H9 (cell line): ENCODE measurements at regions not wholly inside any gene's neighbourhood (a gene's known extent, or its start where the extent isn't known, plus 50 kb on each side); places are given as distances from the start of the nearest gene placed in this dataset.

Experiments
- DNase-seq: peaks from one replicate; pipeline ENCODE4 v3.0.0-alpha.2; 2017
- H2AFZ ChIP-seq: one replicate; pipeline ENCODE4 v1.6.1; 2013; ENCODE audit warnings: mild to moderate bottlenecking, low read length, control low read depth, moderate library complexity
- H2AK5ac ChIP-seq: 2 replicates; pipeline ENCODE4 v1.6.1; 2013; ENCODE audit warnings: low read length, control low read depth, mixed read lengths; ENCODE audit not compliant: insufficient read length
- H2BK120ac ChIP-seq: one replicate; pipeline ENCODE4 v1.6.1; 2013; ENCODE audit warnings: low read depth, mild to moderate bottlenecking, low read length, control low read depth, inconsistent platforms; ENCODE audit not compliant: poor library complexity, severe bottlenecking
- H2BK12ac ChIP-seq: 2 replicates; pipeline ENCODE4 v1.6.1; 2013; ENCODE audit warnings: low read length, control low read depth, mixed read lengths, low read depth; ENCODE audit not compliant: insufficient read length
- H2BK15ac ChIP-seq: 2 replicates; pipeline ENCODE4 v1.6.1; 2013; ENCODE audit warnings: low read depth, low read length, control low read depth
- H2BK20ac ChIP-seq: one replicate; pipeline ENCODE4 v1.6.1; 2013; ENCODE audit warnings: low read depth, mild to moderate bottlenecking, low read length, control low read depth, inconsistent platforms; ENCODE audit not compliant: poor library complexity, severe bottlenecking
- H2BK5ac ChIP-seq: 2 replicates; pipeline ENCODE4 v1.6.1; 2013; ENCODE audit warnings: low read length, control low read depth, mixed read lengths; ENCODE audit not compliant: insufficient read length
- H3K14ac ChIP-seq: 2 replicates; pipeline ENCODE4 v1.6.1; 2013; ENCODE audit warnings: low read length, control low read depth; ENCODE audit not compliant: insufficient read depth
- H3K18ac ChIP-seq: 2 replicates; pipeline ENCODE4 v1.6.1; 2013; ENCODE audit warnings: low read depth, mild to moderate bottlenecking, mixed read lengths, low read length, control low read depth; ENCODE audit not compliant: insufficient read length
- H3K23ac ChIP-seq: 2 replicates; pipeline ENCODE4 v1.6.1; 2013; ENCODE audit warnings: low read length, control low read depth, mixed read lengths, low read depth; ENCODE audit not compliant: insufficient read length
- H3K23me2 ChIP-seq: 2 replicates; pipeline ENCODE4 v1.6.1; 2013; ENCODE audit warnings: low read depth, mild to moderate bottlenecking, mixed read lengths, low read length, control low read depth; ENCODE audit not compliant: insufficient read length, poor library complexity, severe bottlenecking
- H3K27ac ChIP-seq: 2 replicates; pipeline ENCODE4 v1.5.1; 2013; ENCODE audit warnings: low read length, control low read depth, mixed read lengths, low read depth; ENCODE audit not compliant: insufficient read length
- H3K27me3 ChIP-seq: 2 replicates; pipeline ENCODE4 v1.6.1; 2013; ENCODE audit warnings: low read length, control low read depth, inconsistent platforms; ENCODE audit not compliant: insufficient read depth
- H3K4ac ChIP-seq: 2 replicates; pipeline ENCODE4 v1.6.1; 2013; ENCODE audit warnings: low read depth, mild to moderate bottlenecking, control low read depth, inconsistent platforms, low read length, moderate library complexity
- H3K4me1 ChIP-seq: 2 replicates; pipeline ENCODE4 v1.6.1; 2013; ENCODE audit warnings: low read length, control low read depth, inconsistent platforms; ENCODE audit not compliant: insufficient read depth
- H3K4me2 ChIP-seq: 2 replicates; pipeline ENCODE4 v1.6.1; 2013; ENCODE audit warnings: low read length, control low read depth, mixed read lengths; ENCODE audit not compliant: insufficient read length, insufficient read depth
- H3K56ac ChIP-seq: 2 replicates; pipeline ENCODE4 v1.6.1; 2013; ENCODE audit warnings: low read depth, mild to moderate bottlenecking, mixed read lengths, low read length, control low read depth; ENCODE audit not compliant: insufficient read length
- H3K79me1 ChIP-seq: 2 replicates; pipeline ENCODE4 v1.6.1; 2013; ENCODE audit warnings: low read depth, mild to moderate bottlenecking, moderate library complexity, low read length, control low read depth, inconsistent platforms; ENCODE audit not compliant: insufficient read depth, poor library complexity, severe bottlenecking
- H3K79me2 ChIP-seq: 2 replicates; pipeline ENCODE4 v1.6.1; 2013; ENCODE audit warnings: low read length, control low read depth, inconsistent platforms; ENCODE audit not compliant: insufficient read depth
- H3K9ac ChIP-seq: 2 replicates; pipeline ENCODE4 v1.6.1; 2013; ENCODE audit warnings: low read length, control low read depth, mixed read lengths; ENCODE audit not compliant: insufficient read length; ENCODE audit errors: extremely low read depth
- H3K9me3 ChIP-seq: one replicate; pipeline ENCODE4 v1.6.1; 2013; ENCODE audit warnings: low read depth, low read length, inconsistent platforms; ENCODE audit not compliant: control insufficient read depth
- H3T11ph ChIP-seq: one replicate; pipeline ENCODE4 v1.6.1; 2013; ENCODE audit warnings: mild to moderate bottlenecking, low read length, control low read depth, inconsistent platforms
- H4K20me1 ChIP-seq: one replicate; pipeline ENCODE4 v1.6.1; 2013; ENCODE audit not compliant: control insufficient read depth, insufficient read length, insufficient read depth
- H4K5ac ChIP-seq: 2 replicates; pipeline ENCODE4 v1.6.1; 2013; ENCODE audit warnings: low read depth, mild to moderate bottlenecking, mixed read lengths, low read length, control low read depth; ENCODE audit not compliant: insufficient read length
- H4K8ac ChIP-seq: replicated peaks from 2 replicates; pipeline ENCODE4 v1.6.1; 2013; ENCODE audit warnings: low read length, control low read depth, mixed read lengths, low read depth; ENCODE audit not compliant: insufficient read length
- H4K91ac ChIP-seq: 2 replicates; pipeline ENCODE4 v1.6.1; 2013; ENCODE audit warnings: low read depth, mild to moderate bottlenecking, moderate library complexity, mixed read lengths, low read length, control low read depth; ENCODE audit not compliant: insufficient read length
- H3K27ac Mint-ChIP-seq, 3 experiments: 2 replicates in 2 of 3; 3 replicates in 1 of 3; pipeline ENCODE4 v1.8.0; 2020 to 2021; ENCODE audit warnings: mixed read lengths in 3 of 3, mild to moderate bottlenecking in 1 of 3, moderate library complexity in 1 of 3
- H3K27me3 Mint-ChIP-seq: 2 replicates; pipeline ENCODE4 v1.8.0; 2021; ENCODE audit warnings: low read depth, mild to moderate bottlenecking, moderate library complexity, mixed read lengths
- H3K36me3 Mint-ChIP-seq, 3 experiments: 2 replicates in 2 of 3; 3 replicates in 1 of 3; pipeline ENCODE4 v1.8.0; 2020 to 2021; ENCODE audit warnings: low read depth in 3 of 3, mixed read lengths in 3 of 3; ENCODE audit not compliant: insufficient read depth in 1 of 3
- H3K4me1 Mint-ChIP-seq, 2 experiments: 2 replicates each; pipeline ENCODE4 v1.8.0; 2020; ENCODE audit warnings: mixed read lengths in 2 of 2
- H3K4me3 Mint-ChIP-seq, 2 experiments: 2 replicates in 1 of 2; 3 replicates in 1 of 2; pipeline ENCODE4 v1.8.0; 2020 to 2021; ENCODE audit warnings: mild to moderate bottlenecking in 2 of 2, mixed read lengths in 2 of 2, moderate library complexity in 1 of 2
- H3K9me3 Mint-ChIP-seq, 2 experiments: 2 replicates in 1 of 2; 3 replicates in 1 of 2; pipeline ENCODE4 v1.8.0; 2020; ENCODE audit warnings: mild to moderate bottlenecking in 2 of 2, mixed read lengths in 2 of 2, moderate library complexity in 1 of 2
- WGBS: extraction: QIAGEN DNeasy Blood & Tissue Kit; methylation state at CpG from one replicate; pipeline ENCODE4 v1.1.7; 2013; ENCODE audit warnings: missing lambda C conversion rate, low lambda C conversion rate, mixed read lengths; ENCODE audit not compliant: insufficient read length; ENCODE audit errors: extremely low coverage; 5-methylcytosine and 5-hydroxymethylcytosine counted together
- TF ChIP-seq, protein P1 (sequence below): fragments of 200-600 bp; sonication (generic); conservative IDR thresholded peaks from 3 replicates; pipeline ENCODE4 v1.8.0; 2021; ENCODE audit warnings: antibody characterized with exemption, mild to moderate bottlenecking

GRCh38 chr22:49021926-49022815, 805.5 kb downstream of the BRD1 start:
- Histone ChIP-seq H3K4me1 (no peaks in the 10 kb centered on the region), H3K14ac (no peak overlapping the region; the same call in 1 of the 2 replicates), H4K91ac (no peak overlapping the region), H2BK120ac (no peak overlapping the region), H4K8ac (no peak overlapping the region), H4K20me1 (no peaks in the 10 kb centered on the region), H2BK20ac (no peak overlapping the region), H2AK5ac (no peak overlapping the region), H2BK15ac (no peak overlapping the region), H3K79me2 (no peaks in the 10 kb centered on the region), H3K23me2 (no peaks in the 10 kb centered on the region), H2BK12ac (no peak overlapping the region), H3K4me2 (no peak overlapping the region), H3K9ac (no peak overlapping the region), H3K9me3 (no peaks in the 10 kb centered on the region), H2AFZ (no peak overlapping the region), H3K56ac (no peak overlapping the region), H3K79me1 (no peaks in the 10 kb centered on the region), H3K23ac (no peak overlapping the region), H3K18ac (no peak overlapping the region), H3K27ac (no peak overlapping the region), H3K4ac (no peak overlapping the region), H2BK5ac (no peak overlapping the region), H4K5ac (no peak overlapping the region), H3K27me3 (no peaks in the 10 kb centered on the region), H3T11ph (no peak overlapping the region)
- WGBS: no CpG with 5 or more reads among the region's 23 CpGs
- Mint-ChIP-seq H3K27ac (peak overlapping the region in 1 of 3 experiments; percentile 95; a peak in 1 of 7 replicates), H3K4me1 (0 out of 4 replicates have a peak, but pooled peaks cover 2 to 3% of the 10 kb centered on the region in 2 experiments), H3K9me3 (no peaks in the 10 kb centered on the region; a peak in 1 of 5 replicates), H3K27me3 (peaks cover 3% of the 10 kb centered on the region), H3K36me3 (no peaks in the 10 kb centered on the region), H3K4me3 (no peak overlapping the region)
- DNase-seq: no peak
- TF ChIP-seq, protein P1, sequence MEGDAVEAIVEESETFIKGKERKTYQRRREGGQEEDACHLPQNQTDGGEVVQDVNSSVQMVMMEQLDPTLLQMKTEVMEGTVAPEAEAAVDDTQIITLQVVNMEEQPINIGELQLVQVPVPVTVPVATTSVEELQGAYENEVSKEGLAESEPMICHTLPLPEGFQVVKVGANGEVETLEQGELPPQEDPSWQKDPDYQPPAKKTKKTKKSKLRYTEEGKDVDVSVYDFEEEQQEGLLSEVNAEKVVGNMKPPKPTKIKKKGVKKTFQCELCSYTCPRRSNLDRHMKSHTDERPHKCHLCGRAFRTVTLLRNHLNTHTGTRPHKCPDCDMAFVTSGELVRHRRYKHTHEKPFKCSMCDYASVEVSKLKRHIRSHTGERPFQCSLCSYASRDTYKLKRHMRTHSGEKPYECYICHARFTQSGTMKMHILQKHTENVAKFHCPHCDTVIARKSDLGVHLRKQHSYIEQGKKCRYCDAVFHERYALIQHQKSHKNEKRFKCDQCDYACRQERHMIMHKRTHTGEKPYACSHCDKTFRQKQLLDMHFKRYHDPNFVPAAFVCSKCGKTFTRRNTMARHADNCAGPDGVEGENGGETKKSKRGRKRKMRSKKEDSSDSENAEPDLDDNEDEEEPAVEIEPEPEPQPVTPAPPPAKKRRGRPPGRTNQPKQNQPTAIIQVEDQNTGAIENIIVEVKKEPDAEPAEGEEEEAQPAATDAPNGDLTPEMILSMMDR: no peak
